ENCODE measurements at regions not wholly inside any gene's neighbourhood (a gene's known extent, or its start where the extent isn't known, plus 50 kb on each side); places are given as distances from the start of the nearest gene placed in this dataset.
A peak's percentile ranks its signal among the peaks of the same experiment; 100 is the strongest.
"Not testable (repeated sequence)": the region's sequence is repeated elsewhere in the genome, so short reads cannot be mapped to it uniquely, and the experiment has no call there.

DNA sequence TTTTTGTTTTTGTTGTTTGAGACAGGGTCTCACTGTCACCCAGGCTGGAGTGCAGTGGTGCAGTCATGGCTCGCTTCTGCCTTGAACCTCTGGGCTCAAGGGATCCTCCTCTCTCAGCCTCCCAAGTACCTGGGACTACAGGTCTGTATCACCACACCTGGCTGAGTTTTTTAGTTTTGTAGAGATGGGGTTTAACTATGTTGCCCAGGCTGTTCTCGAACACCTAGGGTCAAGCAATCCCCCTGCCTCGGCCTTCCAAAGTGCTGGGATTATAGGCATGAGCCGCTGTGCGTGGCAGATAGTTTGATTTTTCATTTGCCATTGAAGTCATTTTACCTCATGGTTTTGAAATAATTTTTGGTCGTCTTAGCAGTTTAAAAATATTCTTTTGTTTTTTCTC lies 94.3 kb upstream of the EIF5 start:
- no peaks in the 10 kb centered on the region for H3K4me1 ChIP-seq (ENCODE audit: low read depth)
- H3K9me3 ChIP-seq, result peaks cover 21% of the 10 kb centered on the region
- no peaks in the 10 kb centered on the region for H3K36me3 ChIP-seq (ENCODE audit: low read depth)
- TF ChIP-seq CTCF (IDR thresholded peaks at IDR 0.05), result no peak
- DNase-seq (no peak), ATAC-seq (no peak)
- H3K4me3 ChIP-seq, result no peak overlapping the region
- intact Hi-C loops (cut with DNase I, micrococcal nuclease), result no loop called here

- no peaks in the 10 kb centered on the region for H3K36me3 ChIP-seq (ENCODE audit: low read depth)
- no peak overlapping the region for H3K4me3 ChIP-seq
- H3K4me1 ChIP-seq (ENCODE audit: low read depth), result peaks cover 5% of the 10 kb centered on the region
- TF ChIP-seq CTCF (IDR thresholded peaks at IDR 0.05), result no peak
- no peak for ATAC-seq
- peaks cover 21% of the 10 kb centered on the region for H3K9me3 ChIP-seq
- no peak for DNase-seq
- intact Hi-C loops (cut with DNase I, micrococcal nuclease), result no loop called here
These were observed 92.5 kb upstream of the EIF5 start for GRCh38 chr14:103241531-103241930.

GRCh38 chr14:103243764-103244737 lies 90.0 kb upstream of the EIF5 start:
- Histone ChIP-seq H3K4me3 (no peak overlapping the region), H3K9me3 (peaks cover 9% of the 10 kb centered on the region), H3K36me3 (ENCODE audit: low read depth) (no peaks in the 10 kb centered on the region), H3K4me1 (ENCODE audit: low read depth) (peaks cover 5% of the 10 kb centered on the region)
- intact Hi-C loops (cut with DNase I, micrococcal nuclease), result no loop called here
- no peak for TF ChIP-seq CTCF (IDR thresholded peaks at IDR 0.05)
- no peak for DNase-seq
- no peak for ATAC-seq

- intact Hi-C loops (cut with DNase I, micrococcal nuclease); H3K4me3 ChIP-seq; H3K4me1 ChIP-seq (ENCODE audit: low read depth); H3K36me3 ChIP-seq (ENCODE audit: low read depth); H3K9me3 ChIP-seq; DNase-seq: not testable (repeated sequence)
- ATAC-seq, result peak; percentile 68
These were observed 88.4 kb upstream of the EIF5 start for GRCh38 chr14:103245624-103246031.

DNA sequence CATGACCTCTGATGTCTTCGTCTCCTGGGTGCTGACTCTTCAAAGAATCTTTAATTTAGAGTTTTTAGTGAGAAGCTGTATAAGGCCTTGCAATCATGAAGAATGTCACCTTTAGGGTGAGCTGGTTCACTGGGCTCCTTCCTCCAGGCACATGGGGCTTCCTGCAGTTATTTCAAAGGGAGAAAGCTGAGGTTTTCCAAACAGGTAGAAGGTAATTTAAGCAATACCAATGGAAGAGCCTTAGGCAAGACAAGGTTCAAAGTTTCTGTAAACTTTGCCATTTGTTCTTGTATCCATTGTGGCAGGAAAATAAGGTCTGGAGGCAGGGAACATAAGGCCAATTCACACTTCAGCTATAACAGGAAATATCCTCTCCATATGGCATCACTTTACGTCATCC lies 88.0 kb upstream of the EIF5 start:
- no peak for ATAC-seq
- no peak for TF ChIP-seq CTCF (IDR thresholded peaks at IDR 0.05)

GRCh38 chr14:103247169-103247606 lies 86.8 kb upstream of the EIF5 start:
- no peak for ATAC-seq
- no peak overlapping the region for H3K4me3 ChIP-seq
- intact Hi-C loops (cut with DNase I, micrococcal nuclease), result no loop called here
- peaks cover 4% of the 10 kb centered on the region for H3K9me3 ChIP-seq
- H3K4me1 ChIP-seq (ENCODE audit: low read depth), result peaks cover 5% of the 10 kb centered on the region
- no peaks in the 10 kb centered on the region for H3K36me3 ChIP-seq (ENCODE audit: low read depth)
- no peak for DNase-seq
- TF ChIP-seq CTCF (IDR thresholded peaks at IDR 0.05), result no peak

More for the DNA sequence above, 88.0 kb upstream of the EIF5 start:
- DNase-seq, result no peak
- Histone ChIP-seq H3K4me3 (no peak overlapping the region), H3K4me1 (ENCODE audit: low read depth) (peaks cover 5% of the 10 kb centered on the region), H3K9me3 (no peaks in the 10 kb centered on the region), H3K36me3 (ENCODE audit: low read depth) (no peaks in the 10 kb centered on the region)
- intact Hi-C loops (cut with DNase I, micrococcal nuclease), result no loop called here

All from mucosa of descending colon (tissue), 3 donors.